Spleen (tissue), 11 donors: ENCODE measurements at regions not wholly inside any gene's neighbourhood (a gene's known extent, or its start where the extent isn't known, plus 50 kb on each side); places are given as distances from the start of the nearest gene placed in this dataset.

Experiments used
- DNase-seq: peaks from one replicate; pipeline ENCODE4 v3.0.0-alpha.2; 2020
- H3K27ac ChIP-seq, 8 donors: fragments of 200-600 bp; sonication (generic) in 7 of 8; 1 replicate in 4 of 8; 2 replicates in 4 of 8; pipeline versions ENCODE4 v1.5.0 to v1.8.0; 2016 to 2021; ENCODE audit warnings: inconsistent platforms in 4 of 8, mild to moderate bottlenecking in 4 of 8, moderate library complexity in 1 of 8
- H3K27me3 ChIP-seq, 7 donors: fragments of 200-600 bp; sonication (generic) in 6 of 7; replicated peaks in 1 of 7; 1 replicate in 4 of 7; 2 replicates in 3 of 7; pipeline versions ENCODE4 v1.5.0 to v1.8.0; 2016 to 2021; ENCODE audit warnings: inconsistent platforms in 3 of 7, mild to moderate bottlenecking in 1 of 7
- H3K36me3 ChIP-seq, 6 donors: fragments of 200-600 bp; sonication (generic) in 5 of 6; 1 replicate in 4 of 6; 2 replicates in 2 of 6; pipeline versions ENCODE4 v1.5.0 to v1.8.0; 2016 to 2021; ENCODE audit warnings: inconsistent platforms in 2 of 6
- H3K4me1 ChIP-seq, 6 donors: fragments of 200-600 bp; sonication (generic) in 5 of 6; 1 replicate in 3 of 6; 2 replicates in 3 of 6; pipeline versions ENCODE4 v1.5.0 to v1.8.0; 2016 to 2021; ENCODE audit warnings: inconsistent platforms in 3 of 6
- H3K4me3 ChIP-seq, 8 donors: fragments of 200-600 bp; sonication (generic) in 7 of 8; 1 replicate in 4 of 8; 2 replicates in 4 of 8; pipeline versions ENCODE4 v1.5.0 to v1.8.0; 2016 to 2021; ENCODE audit warnings: inconsistent platforms in 4 of 8, mild to moderate bottlenecking in 4 of 8, moderate library complexity in 2 of 8
- H3K9me3 ChIP-seq, 8 donors: fragments of 200-600 bp; sonication (generic) in 7 of 8; 1 replicate in 4 of 8; 2 replicates in 4 of 8; pipeline versions ENCODE4 v1.5.0 to v1.8.0; 2016 to 2021; ENCODE audit warnings: inconsistent platforms in 4 of 8
- CTCF ChIP-seq, 11 experiments: fragments of 200-600 bp in 7 of 11; fragments of 450-650 bp in 4 of 11; sonication (generic) in 4 of 11; IDR thresholded peaks in 8 of 11; conservative IDR thresholded peaks in 3 of 11; 1 replicate in 7 of 11; 2 replicates in 4 of 11; pipeline versions ENCODE4 v1.4.0 to v1.8.0; 2016 to 2021; ENCODE audit warnings: antibody characterized with exemption in 11 of 11, inconsistent platforms in 4 of 11, mild to moderate bottlenecking in 1 of 11
- POLR2A ChIP-seq, 3 donors: fragments of 450-650 bp; IDR thresholded peaks; one replicate each; pipeline ENCODE4 v1.5.1; 2017; ENCODE audit warnings: antibody characterized with exemption in 3 of 3, mild to moderate bottlenecking in 1 of 3
- POLR2AphosphoS5 ChIP-seq, 3 donors: sonication (generic); formaldehyde crosslinking; IDR thresholded peaks; one replicate each; pipeline ENCODE4 v1.5.1; 2017; ENCODE audit warnings: antibody characterized with exemption in 3 of 3
- WGBS, 5 donors: extraction: QIAGEN DNeasy Blood & Tissue Kit in 3 of 5; methylation state at CpG; one replicate each; pipeline versions ENCODE4 v1.1.5 to v1.1.7; 2013 to 2018; 5-methylcytosine and 5-hydroxymethylcytosine counted together
- intact Hi-C: fragments of 100-400 bp; cut with DNase I; formaldehyde crosslinking; loops from one replicate; pipeline ENCODE4 v1.15.0; 2023; ENCODE audit warnings: low total_unique reads
- donor health status: healthy with polysubstance abuse.
- donor health status: DM: no; HTN: no; CAD: no; lungs with moderate emphysema.
- donor health status: DM: no; HTN: no; CAD: no.
- donor health status: Bipolar disorder and iron deficiency.
- donor health status: healthy.
- donor health status: DM: no; HTN: no; CAD: no.
- donor health status: DM: yes; HTN: yes; CAD: no.

GRCh38 chr15:81893182-81893835 is 152.5 kb downstream of the MEX3B start:
- no peaks in the 10 kb centered on the region for H3K9me3 ChIP-seq
- TF ChIP-seq POLR2A (IDR thresholded peaks at IDR 0.05) = no peak
- TF ChIP-seq POLR2AphosphoS5 (IDR thresholded peaks at IDR 0.05) = no peak
- TF ChIP-seq CTCF (IDR thresholded peaks at IDR 0.05 in 8 of 11, conservative IDR thresholded peaks at IDR 0.05 in 3 of 11) = no peak
- H3K36me3 ChIP-seq = no peaks in the 10 kb centered on the region
- H3K4me1 ChIP-seq = no peaks in the 10 kb centered on the region
- no peak overlapping the region for H3K4me3 ChIP-seq
- intact Hi-C loops = no loop called here
- no peak overlapping the region for H3K27ac ChIP-seq
- 73 to 82% (median 77%) methylated on average over 4 of the region's 4 CpGs for WGBS, 5 donors
- no peaks in the 10 kb centered on the region for H3K27me3 ChIP-seq
- no peak for DNase-seq

- H3K27me3 ChIP-seq = no peaks in the 10 kb centered on the region
- WGBS, 5 donors = 73 to 89% (median 84%) methylated on average over 1 of the region's 1 CpG
These were observed 155.3 kb downstream of the MEX3B start for GRCh38 chr15:81890496-81890895.

GRCh38 chr15:81889485-81889881 is 156.3 kb downstream of the MEX3B start:
- peaks cover 0 to 5% (median 0%) of the 10 kb centered on the region in 6 donors for H3K4me1 ChIP-seq
- intact Hi-C loops = no loop called here
- no peaks in the 10 kb centered on the region for H3K27me3 ChIP-seq
- TF ChIP-seq CTCF (IDR thresholded peaks at IDR 0.05 in 8 of 11, conservative IDR thresholded peaks at IDR 0.05 in 3 of 11) (no peak), POLR2A (IDR thresholded peaks at IDR 0.05) (no peak), POLR2AphosphoS5 (IDR thresholded peaks at IDR 0.05) (no peak)
- H3K9me3 ChIP-seq = no peaks in the 10 kb centered on the region
- H3K4me3 ChIP-seq = no peak overlapping the region
- WGBS, 5 donors = 88 to 95% (median 93%) methylated on average over 2 of the region's 2 CpGs
- no peak overlapping the region for H3K27ac ChIP-seq
- no peak for DNase-seq
- no peaks in the 10 kb centered on the region for H3K36me3 ChIP-seq

More at GRCh38 chr15:81890496-81890895, 155.3 kb downstream of the MEX3B start:
- Histone ChIP-seq H3K36me3 (no peaks in the 10 kb centered on the region), H3K27ac (no peak overlapping the region), H3K4me1 (no peaks in the 10 kb centered on the region), H3K9me3 (no peaks in the 10 kb centered on the region), H3K4me3 (no peak overlapping the region)
- intact Hi-C loops = no loop called here
- no peak for DNase-seq
- TF ChIP-seq CTCF (IDR thresholded peaks at IDR 0.05 in 8 of 11, conservative IDR thresholded peaks at IDR 0.05 in 3 of 11) (no peak), POLR2A (IDR thresholded peaks at IDR 0.05) (no peak), POLR2AphosphoS5 (IDR thresholded peaks at IDR 0.05) (no peak)

- H3K36me3 ChIP-seq = no peaks in the 10 kb centered on the region
- H3K27ac ChIP-seq = no peak overlapping the region
- no peak for DNase-seq
- intact Hi-C loops = no loop called here
- no peaks in the 10 kb centered on the region for H3K27me3 ChIP-seq
- H3K4me3 ChIP-seq = no peak overlapping the region
- TF ChIP-seq POLR2A (IDR thresholded peaks at IDR 0.05) = no peak
- TF ChIP-seq POLR2AphosphoS5 (IDR thresholded peaks at IDR 0.05) = no peak
- TF ChIP-seq CTCF (IDR thresholded peaks at IDR 0.05 in 8 of 11, conservative IDR thresholded peaks at IDR 0.05 in 3 of 11) = no peak
- H3K4me1 ChIP-seq = peaks cover 0 to 5% (median 0%) of the 10 kb centered on the region in 6 donors
- 75 to 78% (median 76%) methylated on average over 10 of the region's 10 CpGs for WGBS, 5 donors
- H3K9me3 ChIP-seq = no peaks in the 10 kb centered on the region
These were observed 156.9 kb downstream of the MEX3B start for GRCh38 chr15:81888748-81889484.
